ENCODE measurements at regions not wholly inside any gene's neighbourhood (a gene's known extent, or its start where the extent isn't known, plus 50 kb on each side); places are given as distances from the start of the nearest gene placed in this dataset.

- Histone ChIP-seq H3K4me3 (no peak overlapping the region), H3K36me3 (no peaks in the 10 kb centered on the region), H3K9me3 (no peaks in the 10 kb centered on the region), H3K27ac (no peak overlapping the region), H3K27me3 (no peaks in the 10 kb centered on the region), H3K4me1 (no peaks in the 10 kb centered on the region)
- TF ChIP-seq CTCF (IDR thresholded peaks at IDR 0.05), result no peak
- no peak for DNase-seq (ENCODE audit: low spot score)
Observed at GRCh38 chr2:78070693-78071092, 548.5 kb upstream of the LRRTM4 start.

- Histone ChIP-seq H3K36me3 (no peaks in the 10 kb centered on the region), H3K27ac (no peak overlapping the region), H3K4me3 (no peak overlapping the region), H3K4me1 (no peaks in the 10 kb centered on the region), H3K9me3 (no peaks in the 10 kb centered on the region), H3K27me3 (no peaks in the 10 kb centered on the region)
- no peak for DNase-seq (ENCODE audit: low spot score)
- TF ChIP-seq CTCF (IDR thresholded peaks at IDR 0.05), result no peak
Observed at GRCh38 chr2:78077633-78078032, 555.5 kb upstream of the LRRTM4 start.

GRCh38 chr2:78082555-78082954 lies 560.4 kb upstream of the LRRTM4 start:
- Histone ChIP-seq H3K36me3 (no peaks in the 10 kb centered on the region), H3K9me3 (peaks cover 0 to 4% of the 10 kb centered on the region in 2 donors), H3K4me1 (no peaks in the 10 kb centered on the region), H3K27me3 (no peaks in the 10 kb centered on the region), H3K27ac (no peak overlapping the region), H3K4me3 (no peak overlapping the region)
- no peak for DNase-seq (ENCODE audit: low spot score)
- no peak for TF ChIP-seq CTCF (IDR thresholded peaks at IDR 0.05)

- Histone ChIP-seq H3K36me3 (no peaks in the 10 kb centered on the region), H3K9me3 (no peaks in the 10 kb centered on the region), H3K4me1 (no peaks in the 10 kb centered on the region), H3K27me3 (no peaks in the 10 kb centered on the region), H3K27ac (no peak overlapping the region), H3K4me3 (no peak overlapping the region)
- no peak for DNase-seq (ENCODE audit: low spot score)
- TF ChIP-seq CTCF (IDR thresholded peaks at IDR 0.05), result no peak
Observed at GRCh38 chr2:78093436-78093835, 571.3 kb upstream of the LRRTM4 start.

- Histone ChIP-seq H3K4me1 (no peaks in the 10 kb centered on the region), H3K9me3 (no peaks in the 10 kb centered on the region), H3K27ac (no peak overlapping the region), H3K36me3 (no peaks in the 10 kb centered on the region), H3K27me3 (no peaks in the 10 kb centered on the region), H3K4me3 (no peak overlapping the region)
- no peak for DNase-seq (ENCODE audit: low spot score)
- no peak for TF ChIP-seq CTCF (IDR thresholded peaks at IDR 0.05)
Observed at GRCh38 chr2:78109272-78109671, 587.1 kb upstream of the LRRTM4 start.

GRCh38 chr2:78115291-78115690 lies 593.1 kb upstream of the LRRTM4 start:
- Histone ChIP-seq H3K27me3 (no peaks in the 10 kb centered on the region), H3K27ac (no peak overlapping the region), H3K9me3 (no peaks in the 10 kb centered on the region), H3K4me1 (no peaks in the 10 kb centered on the region), H3K36me3 (no peaks in the 10 kb centered on the region), H3K4me3 (no peak overlapping the region)
- TF ChIP-seq CTCF (IDR thresholded peaks at IDR 0.05), result no peak
- DNase-seq (ENCODE audit: low spot score), result no peak

Data from right atrium auricular region (tissue), 2 donors.